ENCODE measurements at regions not wholly inside any gene's neighbourhood (a gene's known extent, or its start where the extent isn't known, plus 50 kb on each side); places are given as distances from the start of the nearest gene placed in this dataset.

DNA sequence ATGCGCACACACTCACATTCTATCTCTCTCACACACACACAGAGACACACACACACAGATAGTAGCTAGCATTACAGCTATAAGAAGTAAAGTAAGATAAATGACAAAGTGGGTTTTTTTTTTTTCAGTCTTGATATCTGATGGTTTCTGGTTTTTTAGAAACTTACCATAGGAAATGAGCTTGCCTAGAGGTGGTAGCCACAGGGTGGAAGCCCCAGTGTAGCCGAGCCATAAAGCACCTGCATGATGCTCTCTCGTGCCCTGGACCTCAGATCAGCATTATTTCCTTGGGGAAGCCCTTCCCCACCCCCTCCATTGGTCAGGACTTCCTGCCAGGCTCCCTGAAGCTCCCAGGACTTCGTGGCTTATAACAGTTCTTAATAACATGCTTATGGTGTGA, 264.3 kb upstream of the C16orf82 start:
- no peak for TF ChIP-seq POLR2A (IDR thresholded peaks at IDR 0.05)
- TF ChIP-seq, protein P1, sequence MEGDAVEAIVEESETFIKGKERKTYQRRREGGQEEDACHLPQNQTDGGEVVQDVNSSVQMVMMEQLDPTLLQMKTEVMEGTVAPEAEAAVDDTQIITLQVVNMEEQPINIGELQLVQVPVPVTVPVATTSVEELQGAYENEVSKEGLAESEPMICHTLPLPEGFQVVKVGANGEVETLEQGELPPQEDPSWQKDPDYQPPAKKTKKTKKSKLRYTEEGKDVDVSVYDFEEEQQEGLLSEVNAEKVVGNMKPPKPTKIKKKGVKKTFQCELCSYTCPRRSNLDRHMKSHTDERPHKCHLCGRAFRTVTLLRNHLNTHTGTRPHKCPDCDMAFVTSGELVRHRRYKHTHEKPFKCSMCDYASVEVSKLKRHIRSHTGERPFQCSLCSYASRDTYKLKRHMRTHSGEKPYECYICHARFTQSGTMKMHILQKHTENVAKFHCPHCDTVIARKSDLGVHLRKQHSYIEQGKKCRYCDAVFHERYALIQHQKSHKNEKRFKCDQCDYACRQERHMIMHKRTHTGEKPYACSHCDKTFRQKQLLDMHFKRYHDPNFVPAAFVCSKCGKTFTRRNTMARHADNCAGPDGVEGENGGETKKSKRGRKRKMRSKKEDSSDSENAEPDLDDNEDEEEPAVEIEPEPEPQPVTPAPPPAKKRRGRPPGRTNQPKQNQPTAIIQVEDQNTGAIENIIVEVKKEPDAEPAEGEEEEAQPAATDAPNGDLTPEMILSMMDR (IDR thresholded peaks at IDR 0.05): no peak
- Histone ChIP-seq H3K4me3 (no peak overlapping the region), H3K27ac (no peak overlapping the region), H3K9me3 (no peaks in the 10 kb centered on the region), H3K4me1 (no peaks in the 10 kb centered on the region), H3K36me3 (no peaks in the 10 kb centered on the region), H3K27me3 (no peaks in the 10 kb centered on the region)
- no peak for DNase-seq

DNA sequence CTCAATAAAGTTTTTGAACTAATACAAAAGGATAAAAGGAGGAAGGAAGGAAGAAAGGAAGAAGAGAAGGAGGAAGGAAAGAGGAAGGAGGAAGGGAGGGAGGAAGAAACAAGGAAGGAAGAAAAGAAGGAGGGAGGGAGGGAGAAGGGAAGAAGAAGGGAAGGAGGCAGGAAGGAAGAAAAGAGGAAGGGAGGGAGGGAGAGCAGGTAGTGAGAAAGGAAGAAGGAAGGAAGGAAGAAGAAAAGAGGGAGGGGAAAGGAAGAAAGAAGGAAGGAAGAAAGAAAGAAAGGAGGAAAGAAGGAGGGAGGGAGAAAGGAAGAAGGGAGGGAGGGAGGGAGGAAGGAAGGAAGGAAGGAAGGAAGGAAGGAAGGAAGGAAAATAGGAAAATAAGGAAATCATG, 263.8 kb upstream of the C16orf82 start:
- H3K9me3 ChIP-seq: no peaks in the 10 kb centered on the region

DNA sequence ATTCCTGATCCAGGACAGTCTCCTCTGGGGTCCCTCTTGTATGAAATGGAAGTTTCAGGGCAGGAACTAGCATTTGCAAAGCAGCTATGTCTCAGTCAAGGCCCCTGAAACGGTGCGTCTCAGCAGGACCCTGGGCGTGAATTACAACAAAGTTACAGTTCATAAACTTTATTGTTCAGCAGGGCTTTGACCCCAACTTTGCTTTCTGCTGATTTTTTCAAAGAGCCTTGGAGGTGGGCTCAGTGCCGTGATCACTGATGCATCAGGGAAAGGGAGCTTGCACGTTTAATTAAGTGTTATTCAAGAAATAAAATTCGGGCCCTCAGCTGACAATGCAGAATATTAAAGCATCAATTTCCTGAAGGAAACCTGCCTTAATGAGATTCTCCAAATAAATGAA, 260.1 kb upstream of the C16orf82 start:
- TF ChIP-seq, protein P1 (IDR thresholded peaks at IDR 0.05): no peak
- no peak for TF ChIP-seq POLR2A (IDR thresholded peaks at IDR 0.05)
- no peaks in the 10 kb centered on the region for H3K36me3 ChIP-seq
- no peak overlapping the region for H3K27ac ChIP-seq
- DNase-seq: no peak
- H3K4me1 ChIP-seq: no peaks in the 10 kb centered on the region
- no peak overlapping the region for H3K4me3 ChIP-seq
- no peaks in the 10 kb centered on the region for H3K27me3 ChIP-seq
- no peaks in the 10 kb centered on the region for H3K9me3 ChIP-seq

More for the DNA sequence above, 263.8 kb upstream of the C16orf82 start:
- Histone ChIP-seq H3K36me3 (no peaks in the 10 kb centered on the region), H3K4me1 (no peaks in the 10 kb centered on the region), H3K27me3 (no peaks in the 10 kb centered on the region), H3K4me3 (no peak overlapping the region), H3K27ac (no peak overlapping the region)
- TF ChIP-seq POLR2A (IDR thresholded peaks at IDR 0.05): no peak
- TF ChIP-seq, protein P1 (IDR thresholded peaks at IDR 0.05): no peak
- no peak for DNase-seq

DNA sequence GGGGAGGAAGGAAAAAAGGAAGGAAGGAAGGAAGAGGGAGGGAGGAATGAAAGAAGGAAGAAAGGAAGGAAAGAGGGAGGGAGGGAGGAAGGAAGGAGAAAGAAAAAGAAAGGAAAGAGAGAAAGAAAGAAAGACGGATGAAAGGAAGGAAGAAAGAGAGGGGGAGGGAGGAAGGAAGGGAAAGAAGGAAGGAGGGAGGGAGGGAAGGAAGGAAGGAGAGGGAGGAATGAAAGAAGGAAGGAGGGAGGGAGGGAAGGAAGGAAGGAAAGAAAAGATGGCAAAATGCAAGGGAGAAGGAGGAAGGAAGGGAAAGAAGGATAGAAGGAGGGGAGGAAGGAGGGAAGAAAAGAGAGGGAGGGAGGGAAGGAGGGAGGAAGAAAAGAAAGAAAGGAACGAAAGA, 257.3 kb upstream of the C16orf82 start:
- DNase-seq: no peak
- Histone ChIP-seq H3K4me1 (no peaks in the 10 kb centered on the region), H3K36me3 (no peaks in the 10 kb centered on the region), H3K4me3 (no peak overlapping the region), H3K9me3 (no peaks in the 10 kb centered on the region), H3K27ac (no peak overlapping the region), H3K27me3 (no peaks in the 10 kb centered on the region)
- TF ChIP-seq, protein P1 (IDR thresholded peaks at IDR 0.05): no peak
- TF ChIP-seq POLR2A (IDR thresholded peaks at IDR 0.05): no peak

DNA sequence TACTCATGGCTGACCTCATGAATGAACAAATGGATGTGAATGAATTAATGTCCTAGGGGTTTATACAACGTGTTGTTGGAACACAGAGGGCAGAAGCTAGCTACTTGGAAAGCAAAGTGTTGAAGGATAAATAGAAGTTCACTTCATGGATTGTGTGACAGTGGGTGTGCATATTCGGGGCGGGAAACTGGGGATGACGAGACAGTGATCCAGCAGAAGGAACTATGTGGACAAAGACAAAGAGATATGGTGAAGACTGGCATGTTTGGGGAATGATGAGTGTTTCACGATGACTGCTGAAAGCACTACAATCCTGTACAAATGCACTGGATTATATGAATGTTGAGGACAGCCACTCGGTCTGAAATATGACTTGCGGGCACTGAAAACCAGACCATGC, 250.5 kb upstream of the C16orf82 start:
- Histone ChIP-seq H3K4me3 (no peak overlapping the region), H3K27ac (no peak overlapping the region), H3K36me3 (no peaks in the 10 kb centered on the region), H3K27me3 (no peaks in the 10 kb centered on the region), H3K9me3 (no peaks in the 10 kb centered on the region), H3K4me1 (no peaks in the 10 kb centered on the region)
- no peak for DNase-seq
- TF ChIP-seq POLR2A (IDR thresholded peaks at IDR 0.05): no peak
- TF ChIP-seq, protein P1 (IDR thresholded peaks at IDR 0.05): no peak

DNA sequence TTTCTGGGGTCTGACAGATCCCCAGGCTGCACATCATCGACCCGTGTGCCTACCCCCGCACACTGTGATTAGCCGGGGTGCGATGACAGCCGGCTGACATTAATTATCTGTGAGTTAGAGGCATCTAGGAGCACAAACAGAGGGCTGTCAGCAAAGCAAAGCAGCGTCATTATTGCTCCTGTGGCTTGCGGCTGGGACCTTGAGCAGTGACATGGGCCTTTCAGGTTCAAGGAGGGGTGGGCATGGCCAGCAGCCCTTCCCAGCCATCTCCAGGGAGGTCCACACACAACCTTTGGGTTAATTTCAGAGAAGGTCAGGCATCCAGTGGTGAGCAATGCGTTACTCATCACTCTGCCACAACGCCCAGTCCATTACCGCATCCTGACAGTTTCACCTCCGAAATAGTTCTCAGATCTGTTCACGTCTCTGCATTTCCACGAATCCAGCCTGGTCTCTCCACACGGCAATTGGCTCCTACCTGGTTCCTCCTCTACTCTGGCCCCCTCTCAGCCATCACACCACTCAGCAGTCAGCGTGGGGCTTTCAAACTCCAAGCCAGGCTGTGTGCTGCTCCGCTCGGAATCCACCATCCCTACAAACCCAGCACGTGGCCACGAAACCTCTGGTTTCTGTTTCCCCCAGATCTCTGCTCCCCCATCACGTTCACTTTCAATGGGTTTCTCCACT, 249.7 kb upstream of the C16orf82 start:
- H3K27me3 ChIP-seq: no peaks in the 10 kb centered on the region
- no peaks in the 10 kb centered on the region for H3K9me3 ChIP-seq
- H3K27ac ChIP-seq: no peak overlapping the region
- DNase-seq: no peak
- H3K4me3 ChIP-seq: no peak overlapping the region
- TF ChIP-seq, protein P1 (IDR thresholded peaks at IDR 0.05): no peak
- TF ChIP-seq POLR2A (IDR thresholded peaks at IDR 0.05): no peak
- H3K36me3 ChIP-seq: no peaks in the 10 kb centered on the region
- no peaks in the 10 kb centered on the region for H3K4me1 ChIP-seq
